H1 (cell line): ENCODE measurements at regions not wholly inside any gene's neighbourhood (a gene's known extent, or its start where the extent isn't known, plus 50 kb on each side); places are given as distances from the start of the nearest gene placed in this dataset.

ENCODE experiments used
- CTCF ChIA-PET: fragments of 300-600 bp; sonication (Branson Sonifier 250); formaldehyde crosslinking; loops from one replicate; lab custom pipeline; 2021; ENCODE audit not compliant: partially characterized antibody; lab: Charles Lee
- POLR2A ChIA-PET: fragments of 300-600 bp; sonication (Branson Sonifier 250); formaldehyde crosslinking; loops from one replicate; lab custom pipeline; 2021; ENCODE audit warnings: inconsistent platforms; ENCODE audit not compliant: partially characterized antibody; lab: Charles Lee
- DNase-seq, 2 experiments: peaks; one replicate each; pipeline versions ENCODE4 v3.0.0 to v3.0.0-alpha.2; 2010 to 2022; ENCODE audit warnings: low spot score in 2 of 2, low read depth in 1 of 2, mixed read lengths in 1 of 2
- FAIRE-seq: peaks from 2 replicates; lab custom pipeline; 2011; peaks lifted over from hg19 to GRCh38; lab: Jason Lieb, UNC
- H2AFZ ChIP-seq: 2 replicates; pipeline ENCODE4 v1.8.1; 2012; ENCODE audit warnings: low read length, inconsistent platforms
- H2AK5ac ChIP-seq: 2 replicates; pipeline ENCODE4 v1.6.1; 2013; ENCODE audit warnings: low read depth, low read length
- H2BK120ac ChIP-seq: replicated peaks from 2 replicates; pipeline ENCODE3; 2013; ENCODE audit warnings: low read depth, low read length, inconsistent platforms
- H2BK12ac ChIP-seq: 2 replicates; pipeline ENCODE4 v1.6.1; 2013; ENCODE audit warnings: low read depth, low read length
- H2BK15ac ChIP-seq: 2 replicates; pipeline ENCODE4 v1.6.1; 2013; ENCODE audit warnings: low read length
- H2BK20ac ChIP-seq: 2 replicates; pipeline ENCODE4 v1.6.1; 2013; ENCODE audit warnings: low read length
- H2BK5ac ChIP-seq: 2 replicates; pipeline ENCODE4 v1.6.1; 2013; ENCODE audit warnings: low read depth, low read length
- H3K14ac ChIP-seq: 2 replicates; pipeline ENCODE4 v1.6.1; 2013; ENCODE audit warnings: inconsistent platforms; ENCODE audit not compliant: insufficient read length
- H3K18ac ChIP-seq: 2 replicates; pipeline ENCODE4 v1.6.1; 2013; ENCODE audit warnings: low read length; ENCODE audit errors: extremely low read depth
- H3K23ac ChIP-seq: 2 replicates; pipeline ENCODE4 v1.6.1; 2013; ENCODE audit warnings: inconsistent platforms; ENCODE audit not compliant: insufficient read length
- H3K23me2 ChIP-seq: 2 replicates; pipeline ENCODE4 v1.6.1; 2013; ENCODE audit warnings: low read depth, low read length
- H3K27ac ChIP-seq: 2 replicates; pipeline ENCODE4 v1.6.1; 2011; ENCODE audit warnings: low read depth, low read length, inconsistent platforms
- H3K27me3 ChIP-seq, 4 experiments: replicated peaks in 1 of 4; 1 replicate in 1 of 4; 2 replicates in 3 of 4; pipeline versions ENCODE4 v1.6.1 to v1.8.1; 2011 to 2013; ENCODE audit warnings: low read length in 3 of 4, mild to moderate bottlenecking in 3 of 4, inconsistent platforms in 2 of 4, mixed read lengths in 2 of 4, moderate library complexity in 1 of 4; ENCODE audit not compliant: control insufficient read depth in 3 of 4, insufficient read depth in 3 of 4; ENCODE audit errors: extremely low read depth in 1 of 4
- H3K36me3 ChIP-seq, 4 experiments: 2 replicates each; pipeline versions ENCODE4 v1.6.1 to v1.8.1; 2011 to 2013; ENCODE audit warnings: mild to moderate bottlenecking in 4 of 4, low read length in 3 of 4, moderate library complexity in 2 of 4, control low read depth in 1 of 4, inconsistent platforms in 1 of 4; ENCODE audit not compliant: insufficient read depth in 4 of 4, control insufficient read depth in 2 of 4
- H3K4ac ChIP-seq: replicated peaks from 2 replicates; pipeline ENCODE3; 2013; ENCODE audit warnings: low read length, low read depth, mixed read lengths, inconsistent platforms; ENCODE audit not compliant: insufficient read length
- H3K4me1 ChIP-seq, 4 experiments: replicated peaks in 1 of 4; 1 replicate in 1 of 4; 2 replicates in 3 of 4; pipeline versions ENCODE4 v1.6.1 to v1.8.1; 2011 to 2013; ENCODE audit warnings: low read length in 3 of 4, inconsistent platforms in 2 of 4, mixed read lengths in 1 of 4; ENCODE audit not compliant: insufficient read depth in 4 of 4, control insufficient read depth in 3 of 4
- H3K4me2 ChIP-seq, 2 experiments: 2 replicates each; pipeline versions ENCODE4 v1.6.1 to v1.8.1; 2011 to 2013; ENCODE audit warnings: low read depth in 2 of 2, low read length in 2 of 2, control low read depth in 1 of 2, inconsistent platforms in 1 of 2, mild to moderate bottlenecking in 1 of 2; ENCODE audit not compliant: insufficient read depth in 1 of 2
- H3K4me3 ChIP-seq, 4 experiments: fragments of 200-600, 300-600 bp in 1 of 4; sonication (generic), shearing (Covaris generic), sonication (Bioruptor Twin) in 1 of 4; 2 replicates each; pipeline versions ENCODE4 v1.5.1 to v1.8.1; 2011 to 2016; ENCODE audit warnings: low read length in 4 of 4, low read depth in 3 of 4, control low read depth in 2 of 4, inconsistent platforms in 2 of 4, mild to moderate bottlenecking in 2 of 4, mixed read lengths in 1 of 4, moderate library complexity in 1 of 4; ENCODE audit not compliant: insufficient read depth in 2 of 4; ENCODE audit errors: extremely low read depth in 1 of 4
- H3K56ac ChIP-seq: replicated peaks from 2 replicates; pipeline ENCODE3; 2013; ENCODE audit warnings: low read depth, mild to moderate bottlenecking, mixed read lengths, low read length, inconsistent platforms; ENCODE audit not compliant: insufficient read length
- H3K79me1 ChIP-seq: 2 replicates; pipeline ENCODE4 v1.6.1; 2013; ENCODE audit warnings: low read depth, low read length, control low read depth
- H3K79me2 ChIP-seq, 2 experiments: 2 replicates each; pipeline versions ENCODE4 v1.6.1 to v1.8.1; 2012 to 2013; ENCODE audit warnings: low read length in 2 of 2, mild to moderate bottlenecking in 2 of 2, inconsistent platforms in 1 of 2; ENCODE audit not compliant: insufficient read depth in 2 of 2, control insufficient read depth in 1 of 2
- H3K9ac ChIP-seq, 4 experiments: replicated peaks in 1 of 4; 1 replicate in 1 of 4; 2 replicates in 3 of 4; pipeline versions ENCODE4 v1.6.1 to v1.8.1; 2011 to 2013; ENCODE audit warnings: low read depth in 3 of 4, low read length in 3 of 4, control low read depth in 2 of 4, mild to moderate bottlenecking in 2 of 4, moderate library complexity in 2 of 4, inconsistent platforms in 1 of 4; ENCODE audit errors: extremely low read depth in 1 of 4
- H3K9me3 ChIP-seq, 2 experiments: 2 replicates each; pipeline versions ENCODE4 v1.6.1 to v1.8.1; 2012 to 2013; ENCODE audit warnings: mild to moderate bottlenecking in 2 of 2, moderate library complexity in 2 of 2, control low read depth in 1 of 2, inconsistent platforms in 1 of 2, low read depth in 1 of 2, low read length in 1 of 2, mixed read lengths in 1 of 2; ENCODE audit not compliant: insufficient read depth in 2 of 2
- H4K20me1 ChIP-seq, 2 experiments: replicated peaks in 1 of 2; 2 replicates each; pipeline versions ENCODE3 to v1.8.1; 2011 to 2013; ENCODE audit warnings: inconsistent platforms in 2 of 2, low read length in 2 of 2, mild to moderate bottlenecking in 1 of 2; ENCODE audit not compliant: insufficient read depth in 2 of 2, control insufficient read depth in 1 of 2
- H4K5ac ChIP-seq: 2 replicates; pipeline ENCODE4 v1.6.1; 2013; ENCODE audit warnings: low read length, low read depth, mixed read lengths, inconsistent platforms; ENCODE audit not compliant: insufficient read length
- H4K8ac ChIP-seq: 2 replicates; pipeline ENCODE4 v1.8.0; 2013; ENCODE audit warnings: mild to moderate bottlenecking, moderate library complexity, low read length, inconsistent platforms; ENCODE audit not compliant: insufficient read depth; ENCODE audit errors: extremely low read depth
- H4K91ac ChIP-seq: replicated peaks from 2 replicates; pipeline ENCODE3; 2013; ENCODE audit warnings: low read length, mixed read lengths, inconsistent platforms; ENCODE audit not compliant: insufficient read length
- BACH1 ChIP-seq: IDR thresholded peaks from 2 replicates; pipeline ENCODE4 v1.6.1; 2012; ENCODE audit warnings: low read length, improper control_type of control experiment
- CBX8 ChIP-seq: fragments of 300-800, 300-1000 bp; sonication (generic); IDR thresholded peaks from 2 replicates; pipeline ENCODE4 v1.7.1; 2016; ENCODE audit warnings: low read depth, low read length, borderline replicate concordance
- CHD2 ChIP-seq: IDR thresholded peaks from 2 replicates; pipeline ENCODE4 v1.6.1; 2012; ENCODE audit warnings: low read length, improper control_type of control experiment
- JUN ChIP-seq: IDR thresholded peaks from 2 replicates; pipeline ENCODE4 v1.6.1; 2011; ENCODE audit warnings: low read depth, mild to moderate bottlenecking, improper control_type of control experiment, low read length
- JUND ChIP-seq: IDR thresholded peaks from 2 replicates; pipeline ENCODE4 v1.6.1; 2011; ENCODE audit warnings: mild to moderate bottlenecking, improper control_type of control experiment, low read length
- KDM4A ChIP-seq: IDR thresholded peaks from one replicate; pipeline ENCODE4 v1.7.1; 2012; ENCODE audit warnings: low read depth, mild to moderate bottlenecking, moderate library complexity, low read length, inconsistent platforms; ENCODE audit not compliant: severe bottlenecking
- NRF1 ChIP-seq: IDR thresholded peaks from 2 replicates; pipeline ENCODE4 v1.6.1; 2011; ENCODE audit warnings: mild to moderate bottlenecking, low read depth, low read length, improper control_type of control experiment
- PHF8 ChIP-seq: fragments of 200-600 bp; sonication (generic); conservative IDR thresholded peaks from 2 replicates; pipeline ENCODE4 v1.7.1; 2012; ENCODE audit warnings: low read depth, mild to moderate bottlenecking, inconsistent platforms, low read length, moderate library complexity
- POLR2A ChIP-seq, 2 experiments: IDR thresholded peaks; 1 replicate in 1 of 2; 2 replicates in 1 of 2; pipeline ENCODE4 v1.6.1; 2011; ENCODE audit warnings: low read depth in 2 of 2, low read length in 2 of 2, mild to moderate bottlenecking in 2 of 2; ENCODE audit errors: control extremely low read depth in 1 of 2
- POLR2AphosphoS5 ChIP-seq: IDR thresholded peaks from 2 replicates; pipeline ENCODE4 v1.6.1; 2011; ENCODE audit warnings: low read depth, low read length
- RAD21 ChIP-seq, 2 experiments: IDR thresholded peaks in 1 of 2; conservative IDR thresholded peaks in 1 of 2; 2 replicates each; pipeline ENCODE4 v1.6.1; 2011; ENCODE audit warnings: low read depth in 2 of 2, low read length in 2 of 2, improper control_type of control experiment in 1 of 2, inconsistent platforms in 1 of 2, mild to moderate bottlenecking in 1 of 2, moderate library complexity in 1 of 2
- TCF12 ChIP-seq: IDR thresholded peaks from 2 replicates; pipeline ENCODE4 v1.6.1; 2011; ENCODE audit warnings: low read depth, mild to moderate bottlenecking, low read length
- USF2 ChIP-seq: IDR thresholded peaks from 2 replicates; pipeline ENCODE4 v1.6.1; 2011; ENCODE audit warnings: low read length, improper control_type of control experiment
- WGBS, 2 experiments: shearing (Covaris generic) in 1 of 2; methylation state at CpG; one replicate each; pipeline versions ENCODE4 v1.1.6 to v1.1.7; 2013 to 2015; ENCODE audit warnings: low lambda C conversion rate in 2 of 2, mixed read lengths in 2 of 2, inconsistent platforms in 1 of 2, low coverage in 1 of 2, missing lambda C conversion rate in 1 of 2; ENCODE audit not compliant: insufficient replicate concordance in 2 of 2, insufficient coverage in 1 of 2, insufficient read length in 1 of 2; ENCODE audit errors: extremely low coverage in 1 of 2, missing lambda C conversion rate in 1 of 2; 5-methylcytosine and 5-hydroxymethylcytosine counted together

GRCh38 chr2:43059183-43059897, 167.1 kb downstream of the ZFP36L2 start:
- H3K56ac ChIP-seq, result no peak overlapping the region
- no peak overlapping the region for H3K27ac ChIP-seq
- DNase-seq (no peak), FAIRE-seq (no peak)
- no peak overlapping the region for H3K18ac ChIP-seq
- H3K4me3 ChIP-seq, result no peak overlapping the region
- WGBS, 2 experiments, result 94% methylated on average over 12 of the region's 12 CpGs; no CpG with 5 or more reads in 1 of the 2 experiments
- H2BK5ac ChIP-seq, result no peak overlapping the region
- peak overlapping the region; percentile 66; the same call in 1 of the 2 replicates for H2BK15ac ChIP-seq
- peaks cover 0 to 6% of the 10 kb centered on the region in 2 experiments; a peak in 3 of 4 replicates for H3K9me3 ChIP-seq
- no peaks in the 10 kb centered on the region for H3K79me2 ChIP-seq
- ChIA-PET POLR2A (no interaction called here), CTCF (interaction anchor here (0.9 to 1.1 kb wide), 2 partner anchors 66 to 111 kb away, joined by 3 read pairs; no protein-coding TSS in a partner anchor)
- no peaks in the 10 kb centered on the region for H4K20me1 ChIP-seq
- peak overlapping the region; percentile 1; the same call in 1 of the 2 replicates for H2BK20ac ChIP-seq
- no peaks in the 10 kb centered on the region for H3K27me3 ChIP-seq
- no peak overlapping the region for H2BK120ac ChIP-seq
- no peak overlapping the region for H4K8ac ChIP-seq
- H3K4ac ChIP-seq, result no peak overlapping the region
- no peak overlapping the region for H3K23ac ChIP-seq
- H4K5ac ChIP-seq, result no peak overlapping the region
- 0 out of 2 replicates have a peak, but pooled peaks cover 1% of the 10 kb centered on the region for H3K23me2 ChIP-seq
- H3K79me1 ChIP-seq, result no peaks in the 10 kb centered on the region
- H4K91ac ChIP-seq, result no peak overlapping the region
- H2BK12ac ChIP-seq, result no peak overlapping the region; the same call in 1 of the 2 replicates
- H2AFZ ChIP-seq, result no peak overlapping the region
- no peak overlapping the region for H3K4me2 ChIP-seq
- H3K9ac ChIP-seq, result no peak overlapping the region; a peak in 1 of 7 replicates
- H2AK5ac ChIP-seq, result no peak overlapping the region
- H3K36me3 ChIP-seq, result no peaks in the 10 kb centered on the region
- peaks cover 7 to 18% (median 11%) of the 10 kb centered on the region in 4 experiments for H3K4me1 ChIP-seq
- H3K14ac ChIP-seq, result no peak overlapping the region
- TF ChIP-seq USF2, result no peak
- no peak for TF ChIP-seq POLR2A (IDR thresholded peaks at IDR 0.05; ENCODE audit: control extremely low read depth in 1 of 2, low read depth in 2 of 2, low read length in 2 of 2)
- no peak for TF ChIP-seq KDM4A
- TF ChIP-seq POLR2AphosphoS5, result no peak
- no peak for TF ChIP-seq TCF12
- TF ChIP-seq PHF8, result no peak
- TF ChIP-seq CBX8, result no peak
- no peak for TF ChIP-seq BACH1
- no peak for TF ChIP-seq CHD2
- no peak for TF ChIP-seq NRF1
- no peak for TF ChIP-seq JUN
- TF ChIP-seq JUND, result no peak
- TF ChIP-seq RAD21 (IDR thresholded peaks at IDR 0.05 in 1 of 2, conservative IDR thresholded peaks at IDR 0.05 in 1 of 2; ENCODE audit: low read depth in 2 of 2, low read length in 2 of 2), result no peak
